SKM-1 treated with dmso at 0.1 percent for 144 hours (cell line): ENCODE measurements at regions not wholly inside any gene's neighbourhood (a gene's known extent, or its start where the extent isn't known, plus 50 kb on each side); places are given as distances from the start of the nearest gene placed in this dataset.
"Not testable (repeated sequence)": the region's sequence is repeated elsewhere in the genome, so short reads cannot be mapped to it uniquely, and the experiment has no call there.

Experiments
- DNase-seq: peaks from one replicate; lab custom pipeline; 2025; ENCODE audit not compliant: unreplicated experiment; lab: John Stamatoyannopoulos, UW

DNA sequence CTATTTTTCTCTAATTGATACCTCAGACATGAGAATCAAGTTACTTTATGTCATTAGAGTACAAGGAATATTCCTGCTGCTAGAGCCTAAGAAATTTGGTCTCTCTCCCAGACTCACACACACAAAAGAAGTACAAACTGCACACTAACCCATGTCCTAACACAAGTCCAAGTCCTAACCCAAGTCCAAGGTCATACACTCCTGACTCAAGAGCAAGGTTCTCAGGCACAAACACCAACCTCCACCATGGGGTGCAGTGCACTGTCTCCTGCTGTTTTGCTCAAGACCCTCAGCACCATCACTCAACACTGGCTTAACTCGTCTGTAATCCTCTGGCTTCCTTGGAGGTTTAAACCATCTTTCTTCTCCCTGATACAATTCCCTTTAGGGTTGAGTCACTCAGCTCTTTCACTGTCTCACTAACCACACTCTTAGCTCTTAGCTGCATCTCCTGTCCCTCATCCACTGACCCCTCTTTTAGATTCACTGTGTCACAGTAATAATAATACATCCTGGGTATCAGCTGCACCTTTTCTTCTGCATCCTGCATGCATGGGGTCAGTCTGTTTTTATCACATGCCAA, 129.8 kb downstream of the BCL2L11 start:
- no peak for DNase-seq

- no peak for DNase-seq
These were observed 131.0 kb downstream of the BCL2L11 start for GRCh38 chr2:111251711-111252110.

GRCh38 chr2:111252436-111252835, 131.7 kb downstream of the BCL2L11 start:
- no peak for DNase-seq

DNA sequence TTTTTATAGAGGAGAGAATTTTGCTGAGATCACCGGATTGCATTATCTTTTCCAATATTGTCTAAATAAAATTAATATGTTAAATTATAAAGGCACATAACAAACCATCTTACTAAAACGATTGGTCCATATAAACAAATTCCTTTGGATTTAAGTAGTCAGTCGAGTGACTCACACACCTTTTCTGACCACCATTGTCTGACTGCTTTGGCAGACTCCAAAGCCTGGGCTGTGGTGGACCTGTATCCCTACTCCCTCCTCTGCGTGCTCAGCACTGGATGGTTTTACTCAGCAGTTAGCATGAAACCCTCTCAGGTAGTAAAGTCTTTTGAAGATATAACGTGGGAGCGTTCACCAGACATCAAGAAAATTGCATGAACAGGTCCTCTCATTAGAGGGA, 134.2 kb downstream of the BCL2L11 start:
- DNase-seq: not testable (repeated sequence)

DNA sequence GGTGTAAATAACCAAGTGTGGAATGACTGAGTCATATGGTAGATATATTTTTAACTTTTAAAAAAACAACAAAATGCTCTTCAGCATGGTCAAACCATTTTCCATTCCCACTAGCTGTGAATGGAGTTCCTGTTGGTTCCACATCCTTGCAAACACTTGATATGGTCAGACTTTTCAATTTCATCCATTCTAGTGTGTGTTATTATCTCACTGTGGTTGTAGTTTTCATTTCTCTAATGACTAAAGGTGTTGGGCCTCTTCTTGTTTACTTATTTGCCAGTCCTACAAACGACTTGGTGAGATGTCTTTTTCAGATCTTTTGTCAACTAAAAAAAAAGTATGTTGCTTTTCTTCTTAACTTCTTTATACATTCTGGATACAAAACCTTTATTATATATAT, 135.9 kb downstream of the BCL2L11 start:
- DNase-seq: not testable (repeated sequence)

DNA sequence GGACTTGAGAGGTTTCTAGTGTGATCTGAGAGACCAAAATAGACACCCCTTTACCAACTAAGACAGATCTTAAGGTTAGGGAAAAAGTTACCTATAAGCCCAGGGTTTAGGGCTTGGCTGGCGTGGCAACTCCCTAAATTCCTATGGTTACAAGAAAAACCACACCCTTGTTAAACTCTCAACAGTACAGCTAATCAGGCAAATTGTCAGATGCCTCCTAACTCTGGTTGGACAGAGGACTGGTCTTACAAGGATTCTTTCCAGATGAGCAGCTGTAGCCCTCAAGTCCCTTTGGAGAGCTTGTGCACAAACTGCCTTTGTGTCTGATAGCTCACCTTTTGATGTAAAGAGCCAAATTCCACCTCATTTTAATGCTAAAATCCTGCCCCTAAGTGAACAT, 136.9 kb downstream of the BCL2L11 start:
- DNase-seq: not testable (repeated sequence)

GRCh38 chr2:111258318-111258717, 137.6 kb downstream of the BCL2L11 start:
- DNase-seq: not testable (repeated sequence)

DNA sequence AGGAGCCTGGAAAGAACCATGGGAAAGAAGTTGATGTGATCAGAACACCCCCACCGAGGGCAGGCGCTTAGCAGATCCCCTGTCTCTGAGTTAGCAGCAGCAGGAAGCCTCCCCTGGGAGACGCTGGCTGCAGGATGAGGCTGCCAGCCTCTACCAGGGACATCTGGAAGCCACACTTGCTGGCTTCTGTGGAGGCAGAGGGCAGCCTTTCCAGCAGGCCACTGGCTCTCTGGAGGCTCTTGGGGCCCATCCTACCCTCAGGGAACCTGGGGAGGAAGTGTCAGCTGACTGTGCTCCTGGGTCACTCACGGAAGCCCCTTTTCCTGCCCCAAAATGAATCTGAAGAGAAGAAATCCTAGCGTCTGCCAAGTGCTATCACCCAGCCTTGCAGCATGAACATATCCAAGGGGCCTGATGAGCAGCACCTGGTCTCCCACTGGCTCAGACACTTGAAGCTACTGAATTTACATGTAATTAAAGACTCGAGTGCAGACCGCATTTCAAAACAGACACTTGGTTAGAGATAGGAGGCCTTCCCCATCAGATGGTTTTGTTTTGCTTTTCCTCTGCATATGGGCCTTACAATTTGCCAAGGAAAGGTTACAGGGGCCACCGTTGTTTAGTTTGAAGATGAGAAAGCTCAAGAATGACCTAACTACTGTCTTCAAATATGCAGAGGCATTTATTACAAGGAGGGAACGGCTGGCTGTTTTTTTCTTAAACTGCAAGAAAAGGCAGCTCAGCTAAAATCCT, 142.1 kb downstream of the BCL2L11 start:
- not testable (repeated sequence) for DNase-seq

- DNase-seq: not testable (repeated sequence)
These were observed 142.8 kb downstream of the BCL2L11 start for GRCh38 chr2:111263380-111264017.

- not testable (repeated sequence) for DNase-seq
These were observed 144.2 kb downstream of the BCL2L11 start for GRCh38 chr2:111264956-111265355.

DNA sequence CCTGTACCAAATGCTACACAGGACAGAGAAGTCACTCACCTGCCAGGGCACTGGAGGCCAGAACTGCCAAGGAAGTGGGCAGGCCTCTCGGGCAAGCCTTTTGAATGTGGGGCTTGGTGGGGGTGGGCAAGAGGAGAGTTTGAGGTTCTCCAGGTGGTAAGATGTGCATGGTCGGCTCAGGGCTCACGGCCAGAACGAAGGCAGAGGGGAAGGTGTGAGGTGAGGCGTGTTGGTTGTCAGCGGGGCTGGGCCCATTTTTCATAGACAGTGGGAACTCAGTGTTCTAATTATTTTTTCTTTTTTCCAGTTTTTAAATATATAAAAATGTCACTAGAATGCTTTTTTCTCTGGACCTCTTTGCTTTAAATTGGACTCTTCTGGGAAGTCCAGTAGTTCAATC, 145.8 kb downstream of the BCL2L11 start:
- not testable (repeated sequence) for DNase-seq

DNA sequence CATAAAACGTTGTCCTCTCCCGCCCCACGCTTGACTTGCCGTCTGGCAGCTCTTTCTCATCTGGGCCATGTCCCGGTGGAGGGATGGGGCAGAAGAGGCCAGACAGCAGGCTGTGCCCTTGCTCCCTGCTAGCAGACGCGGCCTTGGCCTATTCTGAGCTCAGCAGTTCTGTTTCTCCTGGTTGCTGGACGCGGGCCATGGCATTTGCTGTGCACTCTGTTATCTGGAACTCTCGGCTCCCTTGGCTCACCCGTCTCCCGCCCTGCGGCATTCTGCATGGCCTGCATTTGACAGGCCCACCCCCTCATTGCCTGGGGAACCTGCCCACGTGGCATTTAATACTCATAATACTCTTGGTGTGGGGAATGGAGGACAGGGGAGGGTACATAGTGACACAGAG, 146.3 kb downstream of the BCL2L11 start:
- not testable (repeated sequence) for DNase-seq

GRCh38 chr2:111269761-111270323, 149.1 kb downstream of the BCL2L11 start:
- not testable (repeated sequence) for DNase-seq

GRCh38 chr2:111270569-111270968, 149.9 kb downstream of the BCL2L11 start:
- not testable (repeated sequence) for DNase-seq

DNA sequence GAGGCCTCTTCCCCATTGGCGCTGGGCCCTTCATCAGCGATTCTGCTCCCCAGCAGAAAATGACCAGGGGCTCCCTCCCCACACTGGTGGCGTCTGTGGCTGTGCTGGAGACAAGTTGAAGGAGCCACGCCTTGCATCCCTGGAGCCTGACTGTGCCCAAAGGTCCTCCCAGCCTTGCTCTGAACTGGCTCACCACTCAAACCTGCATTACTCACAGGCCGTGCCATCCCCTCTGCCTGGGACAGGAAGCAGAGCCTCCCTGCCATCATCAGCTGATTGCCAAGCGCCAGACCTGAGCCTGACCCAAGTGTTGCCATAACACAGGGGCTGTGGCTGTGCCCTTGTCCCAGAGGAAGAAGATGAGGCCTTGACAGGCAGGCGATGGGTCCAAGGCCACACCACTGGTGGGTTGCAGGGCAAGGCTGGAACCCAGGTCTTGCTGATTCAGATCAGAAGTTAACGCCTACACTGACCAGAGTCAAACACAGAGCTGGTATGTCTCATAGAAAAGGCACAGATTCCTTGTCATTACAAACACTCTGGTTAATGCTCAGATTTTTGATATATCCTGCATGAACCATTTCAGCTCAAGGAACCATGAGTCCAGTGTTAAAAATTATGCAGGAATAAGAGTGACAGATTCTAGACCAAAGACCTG, 151.1 kb downstream of the BCL2L11 start:
- DNase-seq: not testable (repeated sequence)

GRCh38 chr2:111273007-111273406, 152.3 kb downstream of the BCL2L11 start:
- not testable (repeated sequence) for DNase-seq

DNA sequence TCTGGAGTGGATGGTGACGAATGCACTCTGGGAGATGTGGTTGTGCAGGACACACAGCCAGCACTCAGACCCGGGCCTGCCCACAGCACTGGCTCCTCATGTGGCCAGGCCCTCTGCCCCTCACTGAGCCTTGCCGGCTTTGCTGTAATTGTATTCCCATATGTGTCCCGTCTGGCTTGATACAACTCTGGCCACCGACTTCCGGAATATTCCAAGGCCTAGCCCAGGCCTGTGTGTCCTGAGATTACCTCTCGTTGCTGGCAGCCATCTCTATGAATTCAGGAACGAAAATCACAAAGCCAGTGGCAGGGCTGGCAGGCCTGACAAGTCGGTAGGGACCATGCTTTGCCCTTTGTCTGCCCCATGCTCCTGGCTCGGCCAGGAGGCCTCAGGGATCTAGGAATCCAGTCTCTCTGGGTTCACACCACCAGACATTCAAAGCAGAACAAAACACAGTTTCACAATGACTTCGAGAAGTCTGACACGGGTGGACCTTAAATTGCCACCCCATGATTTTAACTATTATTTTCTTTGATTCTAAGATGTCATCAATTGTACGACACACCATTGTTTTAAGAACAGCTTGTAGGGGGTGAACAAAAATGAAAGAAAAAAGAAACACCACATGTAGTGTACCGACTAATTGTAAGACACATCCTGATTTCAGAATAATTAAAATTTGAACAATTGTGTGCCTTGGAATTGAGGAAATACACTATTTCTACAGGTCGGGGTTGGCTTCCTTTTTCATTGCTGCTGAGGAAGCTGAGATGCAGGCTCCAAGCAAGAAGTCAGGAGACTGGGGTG, 154.5 kb downstream of the BCL2L11 start:
- DNase-seq: not testable (repeated sequence)

DNA sequence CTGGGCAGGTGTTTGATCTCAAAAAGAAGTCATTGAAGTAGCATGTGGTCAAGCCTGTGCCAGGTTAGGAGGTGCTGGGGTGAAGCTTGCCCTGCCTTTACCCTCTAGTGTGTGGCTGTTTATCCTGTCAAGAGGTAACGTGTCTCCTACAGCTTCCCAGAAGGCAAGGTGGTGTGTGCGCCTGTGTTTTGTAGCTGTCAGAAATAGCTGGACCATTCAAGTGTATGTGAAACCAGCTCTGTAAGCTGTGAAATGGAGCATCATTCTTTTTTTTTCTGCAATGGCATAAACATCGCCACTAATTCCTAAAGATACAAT, 155.1 kb downstream of the BCL2L11 start:
- DNase-seq: not testable (repeated sequence)

DNA sequence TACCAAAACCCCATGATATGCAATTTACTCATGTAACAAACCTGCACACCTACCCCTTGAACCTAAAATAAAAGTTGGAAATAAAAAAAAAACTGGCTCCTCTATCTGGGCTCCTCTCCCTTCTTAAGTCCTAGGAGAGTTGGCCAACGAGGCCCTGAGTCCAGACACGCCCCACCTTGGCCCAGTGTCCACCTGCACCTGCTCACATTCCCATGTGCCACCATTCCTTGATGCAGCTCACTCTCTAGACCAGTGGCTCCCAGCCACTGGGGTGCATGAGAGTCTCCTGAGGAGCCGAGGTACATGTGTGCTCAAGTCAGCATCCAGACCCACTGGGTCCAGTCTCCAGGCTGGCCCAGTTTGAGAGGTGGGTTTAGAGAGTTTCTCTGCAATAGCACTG, 157.4 kb downstream of the BCL2L11 start:
- not testable (repeated sequence) for DNase-seq

DNA sequence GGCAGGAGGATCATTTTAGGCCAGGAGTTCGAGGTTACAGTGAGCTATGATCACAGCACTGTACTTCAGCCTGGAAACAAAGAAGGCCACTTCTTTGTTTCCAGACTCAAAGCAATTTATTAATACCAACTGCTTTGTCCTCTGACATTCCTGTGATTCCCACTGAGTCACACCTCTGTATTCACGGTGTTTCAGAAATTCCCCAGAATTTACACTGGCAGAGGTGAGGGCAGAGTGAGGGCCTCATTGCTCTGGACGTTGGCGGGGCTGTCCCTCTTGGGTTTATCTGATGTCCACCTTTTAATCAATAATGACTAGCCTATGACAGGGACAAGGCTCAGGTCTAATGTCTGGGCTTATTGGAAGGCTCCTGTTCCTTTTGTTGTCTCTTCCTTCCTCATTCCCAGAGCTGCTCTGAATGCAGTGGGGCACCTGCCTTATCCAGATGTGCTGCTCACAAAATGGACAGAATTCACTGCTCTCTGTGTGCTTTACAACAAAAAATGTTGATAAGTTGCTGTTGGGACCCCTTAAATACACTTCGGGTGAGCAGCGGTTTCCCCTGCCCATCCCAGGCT, 160.1 kb downstream of the BCL2L11 start:
- DNase-seq: not testable (repeated sequence)
